Chondrocyte (in vitro differentiated cells): ENCODE measurements at regions not wholly inside any gene's neighbourhood (a gene's known extent, or its start where the extent isn't known, plus 50 kb on each side); places are given as distances from the start of the nearest gene placed in this dataset.
"Not testable (repeated sequence)": the region's sequence is repeated elsewhere in the genome, so short reads cannot be mapped to it uniquely, and the experiment has no call there.

Source experiments
- DNase-seq: peaks from one replicate; pipeline ENCODE4 v3.0.0; 2021; ENCODE audit warnings: mixed read lengths, low spot score
- H3K27ac Mint-ChIP-seq: one replicate; pipeline ENCODE4 v1.8.0; 2021; ENCODE audit warnings: mild to moderate bottlenecking, moderate library complexity, mixed read lengths; ENCODE audit not compliant: unreplicated experiment
- H3K27me3 Mint-ChIP-seq: 2 replicates; pipeline ENCODE4 v1.8.0; 2021; ENCODE audit warnings: low read depth, mixed read lengths
- H3K36me3 Mint-ChIP-seq: 2 replicates; pipeline ENCODE4 v1.8.0; 2021; ENCODE audit warnings: low read depth, mixed read lengths
- H3K4me1 Mint-ChIP-seq: 2 replicates; pipeline ENCODE4 v1.8.0; 2021; ENCODE audit warnings: low read depth, mild to moderate bottlenecking, mixed read lengths
- H3K4me3 Mint-ChIP-seq: one replicate; pipeline ENCODE4 v1.8.0; 2021; ENCODE audit warnings: mild to moderate bottlenecking, moderate library complexity, mixed read lengths; ENCODE audit not compliant: unreplicated experiment
- H3K9me3 Mint-ChIP-seq: 2 replicates; pipeline ENCODE4 v1.8.0; 2021; ENCODE audit warnings: low read depth, mixed read lengths
- TF ChIP-seq, protein P1 (sequence below): fragments of 200-600 bp; sonication (generic); IDR thresholded peaks from 2 replicates; pipeline ENCODE4 v1.5.0; 2021; ENCODE audit warnings: antibody characterized with exemption, mild to moderate bottlenecking, moderate library complexity

DNA sequence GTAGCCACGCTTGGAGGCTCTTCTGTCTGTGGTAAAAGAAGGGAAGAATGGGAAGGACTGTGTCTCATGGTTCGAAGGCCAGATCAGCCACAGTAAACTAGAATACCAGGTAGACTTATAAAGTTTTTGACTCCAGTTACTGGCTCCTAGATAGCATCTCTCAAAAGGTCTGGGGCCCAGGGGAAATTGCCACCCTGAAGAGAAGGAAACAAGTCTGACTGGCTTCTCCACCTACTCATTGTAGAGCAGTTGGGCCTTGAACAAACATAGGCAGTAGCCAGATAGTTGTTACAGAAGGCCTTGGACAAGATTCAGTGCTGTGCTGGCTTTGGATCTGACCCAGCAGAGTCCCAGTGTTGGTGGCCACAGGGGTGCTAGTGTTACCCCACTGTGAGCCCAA, 890.4 kb downstream of the EFNA5 start:
- no peak for DNase-seq
- H3K36me3 Mint-ChIP-seq, result no peaks in the 10 kb centered on the region
- no peak overlapping the region for H3K4me3 Mint-ChIP-seq
- no peaks in the 10 kb centered on the region for H3K4me1 Mint-ChIP-seq
- H3K27me3 Mint-ChIP-seq, result no peaks in the 10 kb centered on the region
- TF ChIP-seq, protein P1, sequence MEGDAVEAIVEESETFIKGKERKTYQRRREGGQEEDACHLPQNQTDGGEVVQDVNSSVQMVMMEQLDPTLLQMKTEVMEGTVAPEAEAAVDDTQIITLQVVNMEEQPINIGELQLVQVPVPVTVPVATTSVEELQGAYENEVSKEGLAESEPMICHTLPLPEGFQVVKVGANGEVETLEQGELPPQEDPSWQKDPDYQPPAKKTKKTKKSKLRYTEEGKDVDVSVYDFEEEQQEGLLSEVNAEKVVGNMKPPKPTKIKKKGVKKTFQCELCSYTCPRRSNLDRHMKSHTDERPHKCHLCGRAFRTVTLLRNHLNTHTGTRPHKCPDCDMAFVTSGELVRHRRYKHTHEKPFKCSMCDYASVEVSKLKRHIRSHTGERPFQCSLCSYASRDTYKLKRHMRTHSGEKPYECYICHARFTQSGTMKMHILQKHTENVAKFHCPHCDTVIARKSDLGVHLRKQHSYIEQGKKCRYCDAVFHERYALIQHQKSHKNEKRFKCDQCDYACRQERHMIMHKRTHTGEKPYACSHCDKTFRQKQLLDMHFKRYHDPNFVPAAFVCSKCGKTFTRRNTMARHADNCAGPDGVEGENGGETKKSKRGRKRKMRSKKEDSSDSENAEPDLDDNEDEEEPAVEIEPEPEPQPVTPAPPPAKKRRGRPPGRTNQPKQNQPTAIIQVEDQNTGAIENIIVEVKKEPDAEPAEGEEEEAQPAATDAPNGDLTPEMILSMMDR, result no peak
- H3K27ac Mint-ChIP-seq, result no peak overlapping the region
- peaks cover 19% of the 10 kb centered on the region for H3K9me3 Mint-ChIP-seq

DNA sequence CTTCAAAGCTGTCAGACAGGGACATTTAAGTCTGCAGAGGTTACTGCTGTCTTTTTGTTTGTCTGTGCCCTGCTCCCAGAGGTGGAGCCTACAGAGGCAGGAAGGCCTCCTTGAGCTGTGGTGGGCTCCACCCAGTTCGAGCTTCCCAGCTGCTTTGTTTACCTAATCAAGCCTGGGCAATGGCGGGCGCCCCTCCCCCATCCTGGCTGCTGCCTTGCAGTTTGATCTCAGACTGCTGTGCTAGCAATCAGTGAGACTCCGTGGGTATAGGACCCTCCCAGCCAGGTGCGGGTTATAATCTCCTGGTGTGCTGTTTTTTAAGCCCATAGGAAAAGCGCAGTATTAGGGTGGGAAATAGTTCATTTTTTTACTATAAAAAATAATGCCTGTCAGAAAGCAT, 894.2 kb downstream of the EFNA5 start:
- H3K27ac Mint-ChIP-seq, H3K4me1 Mint-ChIP-seq, H3K36me3 Mint-ChIP-seq, H3K4me3 Mint-ChIP-seq, H3K27me3 Mint-ChIP-seq, DNase-seq: not testable (repeated sequence)
- peaks cover 11% of the 10 kb centered on the region for H3K9me3 Mint-ChIP-seq

DNA sequence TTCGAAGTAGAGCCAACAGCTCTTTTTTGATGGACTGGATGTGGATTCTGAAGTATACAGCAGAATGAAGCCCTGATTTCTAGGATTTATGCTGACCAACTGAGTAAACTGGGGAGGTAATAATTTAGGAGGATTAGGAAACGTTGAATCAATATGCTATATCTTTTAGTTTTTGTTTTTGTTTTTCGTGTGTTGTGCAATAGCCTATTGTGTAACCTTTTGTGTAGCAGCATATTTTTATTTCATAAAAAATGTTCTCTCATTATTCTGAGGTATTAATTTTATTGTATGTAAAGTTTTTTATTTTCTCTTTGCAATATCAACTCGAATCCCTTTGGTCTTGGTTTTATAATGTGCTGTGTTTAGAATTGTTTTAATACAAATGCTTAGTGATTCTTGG, 902.3 kb downstream of the EFNA5 start:
- no peaks in the 10 kb centered on the region for H3K36me3 Mint-ChIP-seq
- H3K4me1 Mint-ChIP-seq, result no peaks in the 10 kb centered on the region
- no peaks in the 10 kb centered on the region for H3K27me3 Mint-ChIP-seq
- H3K4me3 Mint-ChIP-seq, result no peak overlapping the region
- no peak for DNase-seq
- TF ChIP-seq, protein P1, result no peak
- H3K27ac Mint-ChIP-seq, result no peak overlapping the region
- H3K9me3 Mint-ChIP-seq, result peaks cover 3% of the 10 kb centered on the region

DNA sequence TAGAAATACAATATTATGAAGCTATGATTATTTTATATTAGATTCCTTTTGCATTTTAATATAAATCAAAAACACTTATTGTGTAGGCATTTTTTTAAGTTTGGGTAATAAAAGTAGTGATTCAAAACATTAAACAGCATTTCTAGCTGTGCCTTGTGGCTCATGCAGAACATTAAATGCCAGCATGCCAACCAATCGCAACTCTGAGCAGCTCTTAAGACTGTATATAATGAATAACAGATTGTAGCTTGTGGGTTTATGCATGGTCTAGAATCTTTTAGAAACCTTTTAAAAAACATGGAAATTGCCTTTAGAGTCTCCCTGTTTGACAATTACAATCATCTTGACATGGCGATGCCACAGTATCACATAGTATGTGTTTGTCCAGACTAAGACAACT, 903.8 kb downstream of the EFNA5 start:
- Mint-ChIP-seq H3K9me3 (no peaks in the 10 kb centered on the region), H3K36me3 (no peaks in the 10 kb centered on the region), H3K27me3 (no peaks in the 10 kb centered on the region), H3K27ac (no peak overlapping the region), H3K4me3 (no peak overlapping the region), H3K4me1 (no peaks in the 10 kb centered on the region)
- TF ChIP-seq, protein P1, result no peak
- DNase-seq, result no peak

DNA sequence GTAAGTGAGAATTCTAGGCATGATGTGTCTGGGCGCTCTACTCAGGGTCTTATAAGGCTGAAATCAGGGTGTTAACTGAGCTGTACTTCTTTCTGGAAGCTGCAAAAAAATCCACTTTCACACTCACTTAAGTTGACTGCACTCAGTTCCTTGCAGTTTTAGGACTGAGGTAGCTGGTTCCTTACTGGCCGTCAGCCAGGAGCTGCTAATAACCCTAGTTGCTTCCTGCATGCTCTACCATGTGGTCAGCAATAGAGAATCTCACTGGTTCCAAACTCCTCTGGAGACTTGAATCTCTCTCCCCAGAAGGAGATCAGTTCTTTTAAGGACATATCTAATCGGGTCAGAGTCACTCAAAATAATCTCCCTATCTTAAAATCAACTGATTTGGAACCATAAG, 911.2 kb downstream of the EFNA5 start:
- H3K36me3 Mint-ChIP-seq, result no peaks in the 10 kb centered on the region
- TF ChIP-seq, protein P1, result no peak
- no peak overlapping the region for H3K4me3 Mint-ChIP-seq
- DNase-seq, result no peak
- no peaks in the 10 kb centered on the region for H3K27me3 Mint-ChIP-seq
- no peak overlapping the region for H3K27ac Mint-ChIP-seq
- no peaks in the 10 kb centered on the region for H3K4me1 Mint-ChIP-seq
- no peaks in the 10 kb centered on the region for H3K9me3 Mint-ChIP-seq

DNA sequence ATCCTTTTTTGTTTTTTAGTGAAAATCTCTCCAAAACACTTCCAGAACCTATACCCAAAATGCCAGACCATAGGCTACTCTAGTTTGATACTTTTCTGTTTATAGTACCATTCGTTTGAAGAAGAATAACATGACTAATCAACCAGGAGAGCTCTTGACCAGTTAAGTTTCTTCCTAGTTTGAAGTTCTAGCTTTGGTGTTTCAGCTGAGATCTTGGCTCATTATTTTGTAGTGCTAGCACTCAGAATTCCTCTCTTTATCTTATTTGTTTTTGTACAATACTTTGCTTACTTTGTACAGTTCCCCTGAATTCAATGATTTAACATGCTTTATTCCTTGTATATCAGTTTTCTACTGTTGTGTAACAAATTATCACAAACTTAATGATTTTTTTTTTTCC, 911.6 kb downstream of the EFNA5 start:
- Mint-ChIP-seq H3K27me3 (no peaks in the 10 kb centered on the region), H3K36me3 (no peaks in the 10 kb centered on the region)
- DNase-seq, result no peak

More for the DNA sequence above, 911.6 kb downstream of the EFNA5 start:
- Mint-ChIP-seq H3K27ac (no peak overlapping the region), H3K4me1 (no peaks in the 10 kb centered on the region), H3K9me3 (no peaks in the 10 kb centered on the region), H3K4me3 (no peak overlapping the region)
- TF ChIP-seq, protein P1, result no peak
